ENCODE measurements at regions not wholly inside any gene's neighbourhood (a gene's known extent, or its start where the extent isn't known, plus 50 kb on each side); places are given as distances from the start of the nearest gene placed in this dataset.
"Not testable (repeated sequence)": the region's sequence is repeated elsewhere in the genome, so short reads cannot be mapped to it uniquely, and the experiment has no call there.

- H3K4me3 ChIP-seq (ENCODE audit: low read depth, low read length) = no peak overlapping the region
- peak; percentile 15 for DNase-seq (ENCODE audit: low read depth)
- no peak for TF ChIP-seq CTCF (IDR thresholded peaks at IDR 0.05; ENCODE audit: insufficient read depth, low read length)
Measured at GRCh38 chr1:170424346-170424745, 107.6 kb upstream of the GORAB start.

GRCh38 chr1:170426596-170426995, 105.4 kb upstream of the GORAB start:
- DNase-seq (ENCODE audit: low read depth) = no peak
- TF ChIP-seq CTCF (IDR thresholded peaks at IDR 0.05; ENCODE audit: insufficient read depth, low read length) = no peak
- no peak overlapping the region for H3K4me3 ChIP-seq (ENCODE audit: low read depth, low read length)

- DNase-seq (ENCODE audit: low read depth); H3K4me3 ChIP-seq (ENCODE audit: low read depth, low read length): not testable (repeated sequence)
Measured at GRCh38 chr1:170427002-170427401, 105.0 kb upstream of the GORAB start.

- no peak for DNase-seq (ENCODE audit: low read depth)
- H3K4me3 ChIP-seq (ENCODE audit: low read depth, low read length) = no peak overlapping the region
- TF ChIP-seq CTCF (IDR thresholded peaks at IDR 0.05; ENCODE audit: insufficient read depth, low read length) = no peak
Measured at GRCh38 chr1:170436928-170437327, 95.0 kb upstream of the GORAB start.

- TF ChIP-seq CTCF (IDR thresholded peaks at IDR 0.05; ENCODE audit: insufficient read depth, low read length) = no peak
- peak; percentile 93 for DNase-seq (ENCODE audit: low read depth)
- H3K4me3 ChIP-seq (ENCODE audit: low read depth, low read length) = no peak overlapping the region
Measured at GRCh38 chr1:170445096-170445495, 86.9 kb upstream of the GORAB start.

GRCh38 chr1:170448661-170449158, 83.3 kb upstream of the GORAB start:
- H3K4me3 ChIP-seq (ENCODE audit: low read depth, low read length) = no peak overlapping the region
- DNase-seq (ENCODE audit: low read depth) = no peak
- no peak for TF ChIP-seq CTCF (IDR thresholded peaks at IDR 0.05; ENCODE audit: insufficient read depth, low read length)

DNA sequence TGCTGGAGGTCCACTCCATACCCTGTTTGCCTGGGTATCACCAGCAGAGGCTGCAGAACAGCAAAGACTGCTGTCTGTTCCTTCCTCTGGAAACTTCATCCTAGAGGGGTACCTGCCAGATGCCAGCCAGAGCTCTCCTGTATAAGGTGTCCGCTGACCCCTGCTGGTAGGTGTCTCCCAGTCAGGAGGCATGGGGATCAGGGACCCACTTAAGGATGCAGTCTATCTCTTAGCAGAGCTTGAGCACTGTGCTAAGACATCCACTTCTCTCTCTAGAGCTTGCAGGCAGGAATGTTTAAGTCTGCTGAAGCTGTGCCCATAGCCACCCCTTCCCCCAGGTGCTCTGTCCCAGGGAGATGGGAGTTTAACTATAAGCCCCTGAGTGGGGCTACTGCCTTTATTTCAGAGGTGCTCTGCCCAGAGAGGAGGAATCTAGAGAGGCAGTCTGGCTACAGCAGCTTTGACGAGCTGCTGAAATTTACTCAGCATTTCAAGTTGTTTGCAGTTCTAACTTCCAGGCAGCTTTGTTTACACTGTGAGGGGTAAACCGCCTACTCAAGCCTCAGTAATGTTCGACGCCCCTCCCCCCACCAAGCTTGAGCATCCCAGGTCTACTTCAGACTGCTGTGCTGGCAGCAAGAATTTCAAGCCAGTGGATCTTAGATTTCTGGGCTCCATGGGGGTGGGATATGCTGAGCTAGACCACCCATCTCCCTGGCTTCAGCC, 74.5 kb upstream of the GORAB start:
- H3K4me3 ChIP-seq (ENCODE audit: low read depth, low read length); DNase-seq (ENCODE audit: low read depth): not testable (repeated sequence)

- no peak for TF ChIP-seq CTCF (IDR thresholded peaks at IDR 0.05; ENCODE audit: insufficient read depth, low read length)
- no peak overlapping the region for H3K4me3 ChIP-seq (ENCODE audit: low read depth, low read length)
- no peak for DNase-seq (ENCODE audit: low read depth)
Measured at GRCh38 chr1:170460001-170460400, 72.0 kb upstream of the GORAB start.

Data from fibroblast of the aortic adventitia (primary cell).